ENCODE measurements at regions not wholly inside any gene's neighbourhood (a gene's known extent, or its start where the extent isn't known, plus 50 kb on each side); places are given as distances from the start of the nearest gene placed in this dataset.

DNA sequence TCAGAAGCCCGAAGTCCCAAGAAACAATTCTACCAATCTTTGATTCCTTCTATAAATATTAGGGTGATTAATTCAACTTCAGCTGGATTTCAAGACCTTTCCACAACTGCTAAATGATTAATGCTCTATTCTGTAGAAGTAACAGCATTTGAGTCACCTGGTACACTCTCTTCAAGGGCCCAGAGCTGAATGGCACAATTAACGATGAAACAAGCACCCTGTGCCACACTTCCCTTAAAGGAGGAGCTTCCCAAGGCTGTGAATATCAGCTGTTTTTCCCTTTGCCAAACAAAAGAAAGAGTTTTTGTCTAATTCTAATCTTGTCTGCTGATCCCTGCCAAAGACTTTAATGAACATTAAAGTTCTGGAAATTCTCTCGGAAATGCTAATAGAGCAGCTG, 56.0 kb downstream of the BOD1L2 start:
- no peak for DNase-seq (ENCODE audit: low spot score)

DNA sequence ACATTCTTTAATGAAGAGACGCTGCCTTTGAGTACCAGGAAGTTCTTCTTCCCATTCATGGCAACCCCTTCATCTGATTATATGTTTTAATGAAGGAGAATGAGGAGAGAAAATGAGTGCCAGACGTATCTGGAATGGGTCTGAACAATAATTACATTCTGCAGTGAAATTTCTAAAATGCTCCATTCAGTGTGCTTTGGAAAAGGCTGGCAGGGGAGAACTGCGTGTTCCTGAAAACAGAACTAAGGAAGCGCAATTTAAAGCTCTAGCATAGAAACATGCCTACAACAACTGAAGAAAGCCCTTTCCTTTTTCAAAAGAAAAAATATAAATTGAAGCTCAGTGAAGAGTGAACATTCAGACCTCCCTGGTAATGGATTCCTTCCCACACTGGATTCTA, 58.8 kb downstream of the BOD1L2 start:
- DNase-seq (ENCODE audit: low spot score) = no peak

DNA sequence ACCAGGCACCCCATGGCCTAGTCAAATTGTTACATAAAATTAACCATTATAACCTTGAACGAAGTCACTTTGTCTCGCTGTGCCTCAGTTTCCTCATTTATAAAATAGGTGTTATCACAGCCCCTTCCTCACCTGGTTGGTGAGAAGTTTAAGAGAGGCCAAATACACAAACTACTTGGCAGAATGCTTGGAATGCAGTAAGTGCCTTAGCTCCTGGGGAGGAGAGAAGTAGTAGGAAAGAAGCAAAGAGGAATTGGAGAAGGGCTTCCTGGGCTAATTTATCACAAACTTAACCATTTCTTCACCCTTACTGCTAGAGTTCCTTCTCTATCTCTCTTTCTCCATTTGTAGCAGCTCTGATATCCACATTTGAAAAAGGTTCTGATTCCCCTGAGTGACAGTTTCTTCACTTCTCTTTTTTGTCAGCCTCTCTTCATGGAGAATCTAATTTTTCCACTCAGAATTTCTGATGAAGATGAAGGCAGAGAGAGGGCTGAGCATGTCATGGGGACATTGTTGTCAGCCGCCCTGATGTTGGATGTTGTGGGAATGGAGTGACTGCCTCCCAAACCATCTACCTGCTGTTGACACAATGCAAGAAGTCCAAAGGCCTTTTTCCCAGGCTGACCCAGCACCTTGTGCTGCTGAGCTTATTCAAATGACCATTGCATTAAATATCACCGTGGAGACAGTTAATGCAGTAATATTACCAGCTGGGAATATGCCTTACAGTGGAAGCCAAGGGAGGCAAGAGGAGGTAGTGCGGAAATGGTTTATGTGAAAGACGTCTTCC, 60.4 kb downstream of the BOD1L2 start:
- no peak for DNase-seq (ENCODE audit: low spot score)

DNA sequence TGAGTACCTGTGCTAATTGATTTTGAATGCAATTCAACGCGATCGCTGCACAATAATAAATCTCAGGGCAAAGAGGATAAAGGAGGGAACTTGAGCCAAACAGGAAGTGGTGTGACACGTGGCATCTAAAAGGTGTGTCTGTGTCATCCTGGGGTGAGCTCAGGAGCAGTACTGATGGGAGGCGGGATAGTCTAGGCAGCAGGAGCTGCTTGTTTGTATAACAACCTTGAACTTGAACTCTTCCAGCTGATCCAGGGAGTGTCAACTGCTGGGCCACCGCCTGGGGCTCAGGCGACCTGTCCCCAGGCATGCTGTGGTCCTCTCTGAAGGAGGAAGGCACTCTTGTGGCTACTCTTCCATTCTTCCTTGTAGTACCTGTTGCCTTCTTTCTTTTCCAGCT, 61.2 kb downstream of the BOD1L2 start:
- no peak for DNase-seq (ENCODE audit: low spot score)

DNA sequence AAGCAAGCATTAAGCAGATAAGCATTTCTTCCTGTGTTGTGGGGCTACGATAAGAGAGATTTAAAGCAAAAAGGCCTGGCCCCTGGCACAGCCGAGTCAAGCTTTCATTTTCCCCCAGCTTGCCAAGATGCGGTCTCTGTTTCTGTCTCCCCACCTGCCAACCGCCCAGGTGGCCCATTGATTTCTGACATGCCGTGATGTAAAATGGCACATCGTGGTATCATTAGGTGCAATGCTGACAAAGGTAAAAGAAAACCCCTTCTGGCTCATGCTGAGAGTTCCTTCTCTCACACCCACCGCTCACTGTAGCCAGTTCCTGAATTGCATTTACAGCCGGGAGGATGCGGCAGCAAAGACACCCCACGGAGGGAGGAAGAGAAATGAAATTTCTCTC, 62.8 kb downstream of the BOD1L2 start:
- DNase-seq (ENCODE audit: low spot score) = no peak

DNA sequence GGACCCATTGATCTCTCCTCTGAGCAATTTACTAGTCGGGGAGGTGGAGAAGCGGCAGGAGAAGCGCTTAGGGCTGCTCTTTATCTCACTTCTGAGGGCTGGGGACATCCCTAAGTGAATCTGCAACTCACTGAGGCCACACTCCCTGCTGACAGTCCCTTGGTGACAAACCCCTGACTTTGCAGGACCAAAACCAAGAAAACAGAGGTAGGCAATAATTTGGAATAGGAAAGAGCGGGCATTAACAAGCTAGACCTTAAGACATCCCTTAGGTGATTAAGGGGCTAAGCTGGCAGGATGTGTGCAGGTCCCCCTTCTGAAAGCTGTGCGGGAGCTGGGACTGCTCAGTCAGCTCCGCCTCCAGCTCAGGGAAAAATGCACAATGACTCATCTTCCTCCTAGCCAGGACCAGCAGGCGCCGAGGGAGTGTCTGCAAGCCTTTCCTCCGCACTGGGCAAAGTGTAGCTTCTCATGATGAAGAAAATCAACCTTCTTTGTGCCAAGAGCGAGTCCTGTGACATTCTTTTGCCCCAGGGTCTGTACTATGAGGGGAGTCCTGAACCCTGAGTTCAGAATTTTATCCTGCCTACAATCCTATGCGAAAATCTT, 63.3 kb downstream of the BOD1L2 start:
- peak; percentile 94 for DNase-seq (ENCODE audit: low spot score)

DNA sequence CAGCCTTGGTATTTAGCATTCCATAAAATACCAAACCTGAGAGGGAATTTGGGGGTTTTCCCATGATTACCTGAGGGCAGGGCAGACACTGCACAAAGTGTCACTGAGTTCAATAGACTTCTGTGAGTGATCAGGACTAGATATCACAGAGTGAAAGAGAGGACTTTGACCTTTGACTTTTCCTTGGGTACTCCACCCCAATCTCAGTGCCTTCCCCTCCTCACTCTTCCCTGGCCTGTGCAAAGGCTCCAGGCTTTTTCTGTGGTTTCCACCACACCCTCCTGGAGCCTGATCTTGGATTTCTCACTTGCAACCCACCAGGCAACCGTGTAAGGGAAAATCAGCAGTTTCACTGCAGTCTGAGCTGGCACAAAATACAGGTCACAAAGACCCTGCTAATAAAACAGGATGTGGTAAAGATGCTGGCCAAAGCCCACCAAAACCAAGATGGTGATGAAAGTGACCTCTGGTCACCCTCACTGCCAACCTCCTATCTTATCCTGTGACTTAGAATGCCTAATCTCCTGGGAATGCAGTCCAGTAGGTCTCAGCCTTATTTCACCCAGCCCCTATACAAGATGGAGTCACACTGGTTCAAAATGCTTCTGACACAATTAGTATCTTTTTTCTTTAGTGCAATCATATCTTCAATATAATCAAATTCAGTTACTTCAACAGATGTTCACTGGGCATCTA, 64.0 kb downstream of the BOD1L2 start:
- no peak for DNase-seq (ENCODE audit: low spot score)

DNA sequence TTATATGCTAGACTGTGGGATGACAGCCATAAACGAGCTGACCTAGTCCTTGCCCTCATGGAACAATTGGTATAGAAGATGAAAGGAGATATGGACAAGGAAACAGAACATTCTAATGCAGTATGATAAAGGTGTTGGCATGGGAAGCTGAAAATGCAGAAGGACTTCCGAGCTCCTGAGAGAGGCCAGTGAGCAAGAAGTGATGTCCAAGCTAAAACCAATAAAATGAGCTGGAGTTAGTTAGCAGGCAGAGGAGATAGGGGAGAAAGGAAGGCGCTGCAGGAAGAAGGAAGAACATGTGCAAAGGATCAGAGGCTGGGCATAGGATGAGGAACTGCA, 64.5 kb downstream of the BOD1L2 start:
- no peak for DNase-seq (ENCODE audit: low spot score)

DNA sequence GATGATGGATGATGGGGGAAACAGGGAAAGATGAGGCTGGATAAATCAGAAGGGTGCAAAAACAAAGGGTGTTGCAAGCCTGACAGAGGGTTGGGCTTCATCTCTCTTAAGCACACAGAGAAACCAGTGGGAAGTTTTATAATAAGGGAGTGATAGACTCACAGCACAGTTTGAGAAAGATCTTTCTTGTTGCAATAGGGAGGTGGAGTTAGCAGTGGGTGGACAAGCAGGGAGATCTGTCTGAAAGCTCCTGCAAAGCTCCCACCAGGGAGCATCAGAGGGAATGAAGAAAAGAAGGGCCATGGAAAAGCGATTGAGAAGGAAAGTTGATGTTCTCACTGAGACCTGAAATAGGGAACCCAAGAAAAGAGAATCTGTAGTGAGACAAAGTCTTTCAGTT, 64.9 kb downstream of the BOD1L2 start:
- DNase-seq (ENCODE audit: low spot score) = no peak

DNA sequence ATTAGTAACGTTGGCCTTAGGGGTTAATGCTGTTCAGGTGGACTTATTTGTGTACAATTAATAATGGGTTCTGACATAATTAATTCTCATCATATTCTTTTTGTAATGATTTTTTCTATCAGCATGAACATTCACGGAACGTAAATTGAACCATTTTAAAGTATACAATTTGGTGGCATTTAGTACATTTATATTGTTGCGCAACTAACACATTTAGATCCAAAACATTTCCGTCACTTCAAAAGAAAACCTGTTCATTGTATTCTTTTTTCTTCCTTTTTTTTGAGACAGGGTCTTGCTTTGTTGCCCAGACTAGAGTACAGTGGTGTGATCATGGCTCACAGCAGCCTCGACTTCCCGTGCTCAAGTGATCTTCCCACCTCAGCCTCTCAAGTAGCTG, 65.8 kb downstream of the BOD1L2 start:
- DNase-seq (ENCODE audit: low spot score) = no peak

DNA sequence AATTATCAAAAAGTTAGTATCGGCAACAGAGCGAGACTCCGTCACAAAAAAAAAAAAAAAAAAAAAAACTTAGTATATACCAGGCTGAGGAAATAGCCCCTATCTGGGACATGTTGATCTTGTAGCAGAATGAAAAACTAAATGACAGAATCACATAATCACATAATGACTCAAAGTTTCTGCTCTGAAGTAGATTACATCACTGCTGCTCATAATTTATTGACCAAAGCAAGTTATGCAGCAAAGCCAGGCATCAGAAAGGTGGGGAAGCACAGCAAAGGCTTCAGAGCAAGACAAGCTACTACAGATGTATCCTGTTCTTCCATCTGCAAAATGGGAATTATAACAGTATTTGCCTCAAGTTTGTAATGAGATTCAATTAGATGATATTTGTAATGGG, 68.1 kb downstream of the BOD1L2 start:
- DNase-seq (ENCODE audit: low spot score) = no peak

DNA sequence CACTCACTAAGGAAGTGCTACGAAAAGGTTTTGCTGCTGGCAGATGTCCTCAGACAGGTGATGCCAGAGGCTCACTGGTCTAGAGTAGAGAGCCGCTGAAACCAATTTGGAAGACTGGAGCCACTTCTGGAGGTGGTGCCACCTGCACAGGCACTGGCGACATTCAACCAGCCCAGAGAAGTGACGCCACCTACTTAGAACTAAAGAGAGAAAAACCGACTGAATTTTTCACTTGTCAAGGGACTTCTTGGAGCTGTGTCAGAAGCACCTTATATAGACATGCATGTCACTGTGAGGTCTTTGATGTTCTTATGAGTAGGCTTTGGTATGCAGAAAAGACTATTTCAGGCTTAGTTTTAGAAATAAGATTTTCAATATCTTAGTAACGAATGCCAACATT, 71.4 kb downstream of the BOD1L2 start:
- no peak for DNase-seq (ENCODE audit: low spot score)

DNA sequence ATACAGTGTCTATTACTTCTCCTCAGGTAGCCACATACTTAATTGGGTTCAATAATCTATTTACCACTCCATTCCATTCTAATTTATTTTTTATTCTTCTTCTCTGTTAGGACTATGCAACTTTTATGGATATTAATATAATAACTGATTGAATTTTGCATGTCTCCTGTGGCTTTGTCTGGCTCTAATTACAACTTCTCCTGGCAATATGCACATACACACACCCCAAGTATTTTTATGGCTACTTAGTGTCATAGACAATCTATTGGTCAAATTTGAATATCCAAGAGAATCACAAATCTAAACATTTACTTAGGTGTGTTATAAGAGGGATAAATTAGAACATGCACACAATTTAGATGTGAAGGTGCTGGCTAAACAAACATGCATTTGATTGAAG, 73.1 kb downstream of the BOD1L2 start:
- no peak for DNase-seq (ENCODE audit: low spot score)

DNA sequence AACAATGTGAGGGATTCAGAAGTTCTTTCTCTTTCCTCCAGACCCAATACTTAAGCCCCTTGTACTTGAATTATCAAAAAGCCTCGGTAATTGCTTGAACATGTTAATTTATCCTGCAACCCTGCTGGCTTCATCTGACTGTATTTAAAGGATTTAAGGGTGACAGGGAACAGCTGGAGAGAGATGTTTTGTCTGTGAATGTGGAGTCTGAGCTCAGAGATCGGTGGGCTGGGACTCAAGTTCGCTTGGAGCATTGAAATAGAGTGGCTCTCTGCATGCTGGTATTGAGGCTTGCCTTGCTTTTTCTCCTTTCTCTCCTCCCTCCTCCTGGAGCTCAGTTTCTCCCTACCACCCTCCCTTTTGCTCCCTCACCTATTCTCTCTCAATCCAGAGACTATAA, 73.6 kb downstream of the BOD1L2 start:
- DNase-seq (ENCODE audit: low spot score) = no peak

DNA sequence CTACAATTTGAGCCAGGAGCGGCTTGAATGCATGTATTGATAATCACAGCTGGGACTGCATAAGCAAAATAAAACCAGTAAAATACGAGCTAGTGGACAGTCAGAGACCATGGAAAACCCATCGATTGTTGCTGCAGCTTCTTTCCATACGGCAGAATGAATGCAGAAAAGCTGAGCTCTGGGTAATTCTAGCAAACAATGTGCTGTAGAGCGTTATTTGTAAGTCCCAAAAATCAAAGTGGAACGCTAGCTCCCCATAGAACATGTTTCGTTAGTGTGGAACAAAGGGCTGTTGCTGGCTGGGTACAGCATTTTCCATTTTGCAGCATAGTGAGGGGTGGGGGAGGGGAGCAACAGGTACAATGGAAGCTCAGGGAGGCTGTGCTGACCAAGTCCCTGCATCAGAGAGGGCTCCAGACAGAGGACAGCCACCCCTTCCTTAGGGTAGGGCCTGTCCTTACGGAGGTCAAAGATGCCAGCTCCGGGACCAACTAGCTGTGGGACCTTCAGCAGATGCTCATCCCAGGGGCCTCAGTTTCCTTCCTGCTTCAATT, 74.1 kb downstream of the BOD1L2 start:
- DNase-seq (ENCODE audit: low spot score) = no peak

DNA sequence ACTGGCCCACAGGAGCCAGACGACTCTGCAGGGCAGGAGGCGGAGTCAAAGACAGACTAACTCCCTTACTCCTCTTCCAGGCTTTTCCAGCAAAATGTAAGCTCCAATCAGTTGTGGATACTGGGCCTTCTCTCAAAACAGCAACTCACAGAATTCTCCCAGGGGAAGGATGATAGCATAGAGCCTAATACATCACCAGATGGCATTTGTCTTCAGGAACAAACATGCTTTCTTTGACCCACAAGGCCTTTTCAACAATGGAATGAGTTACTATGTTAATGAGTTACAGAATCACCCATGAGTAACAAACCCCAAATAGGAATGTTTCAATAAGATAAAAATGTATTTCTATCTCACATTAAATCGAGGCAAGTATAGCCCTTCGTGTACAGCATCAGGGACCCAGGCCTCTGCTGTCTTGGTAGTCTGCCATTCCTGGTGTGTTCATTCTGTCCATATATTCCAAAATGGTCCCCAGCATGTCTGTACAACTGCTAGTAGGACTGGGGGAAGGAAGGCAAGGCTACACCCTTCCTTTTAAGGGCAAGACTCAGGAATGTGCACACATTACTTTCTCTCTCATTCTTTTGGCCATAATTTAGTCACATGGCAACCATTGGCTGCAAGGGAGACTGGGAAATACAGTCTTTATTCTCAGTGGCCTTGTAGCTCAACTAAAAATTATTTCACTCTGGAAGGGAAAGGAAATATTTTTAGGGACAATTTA, 76.4 kb downstream of the BOD1L2 start:
- DNase-seq (ENCODE audit: low spot score) = no peak

DNA sequence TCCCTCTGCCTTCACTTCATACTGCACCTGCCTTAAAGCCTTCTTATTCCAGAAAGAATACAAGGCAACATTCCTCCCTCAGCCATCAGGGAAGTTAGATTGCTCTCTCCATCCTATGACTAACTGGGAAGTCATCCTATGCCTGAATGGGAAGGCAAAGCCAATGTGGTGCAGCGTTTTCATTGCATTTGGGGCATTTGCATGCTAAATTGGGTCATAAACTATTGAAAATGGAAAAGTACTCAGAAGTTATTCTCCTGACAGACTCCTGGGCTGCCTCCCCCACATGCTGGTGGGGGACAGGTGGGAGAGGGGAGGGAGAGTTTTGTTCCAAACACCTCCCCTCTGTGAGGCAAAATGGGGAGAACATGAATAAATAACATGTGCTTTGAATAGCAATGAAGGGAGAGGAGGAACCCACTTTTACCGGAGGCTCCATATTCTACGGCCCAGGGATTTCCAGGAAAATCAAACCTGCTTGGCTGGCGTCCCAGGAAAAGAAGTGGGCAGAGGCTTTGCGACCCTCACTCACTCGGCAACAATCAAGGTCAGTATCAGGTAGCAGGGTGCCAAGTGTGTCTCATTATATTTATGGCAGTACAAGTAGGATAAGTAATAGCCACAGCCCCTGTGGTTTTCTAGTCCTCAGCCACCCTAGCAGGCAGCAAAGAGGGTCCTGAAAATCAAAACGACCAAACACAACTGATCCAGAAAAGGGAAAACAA, 84.1 kb downstream of the BOD1L2 start:
- no peak for DNase-seq (ENCODE audit: low spot score)

DNA sequence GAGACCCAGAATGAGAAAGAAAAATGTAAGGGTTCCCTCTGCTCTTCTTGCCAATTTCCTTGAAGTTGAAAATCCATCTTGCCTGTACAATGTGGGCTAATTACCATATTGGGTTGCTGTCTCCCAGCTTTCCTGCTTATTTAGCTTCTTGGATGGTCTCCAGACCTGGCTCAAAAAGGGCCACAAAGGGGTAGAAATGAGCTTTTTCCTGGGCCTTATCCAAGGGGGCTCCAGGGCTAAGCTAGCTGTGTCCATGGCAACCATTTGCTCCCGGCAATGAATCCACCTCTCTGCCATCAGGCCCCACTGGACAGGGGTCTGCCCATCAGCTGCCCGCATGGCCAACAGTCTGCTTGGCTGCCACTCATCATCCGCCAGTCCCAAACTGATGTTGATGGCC, 85.0 kb downstream of the BOD1L2 start:
- no peak for DNase-seq (ENCODE audit: low spot score)

DNA sequence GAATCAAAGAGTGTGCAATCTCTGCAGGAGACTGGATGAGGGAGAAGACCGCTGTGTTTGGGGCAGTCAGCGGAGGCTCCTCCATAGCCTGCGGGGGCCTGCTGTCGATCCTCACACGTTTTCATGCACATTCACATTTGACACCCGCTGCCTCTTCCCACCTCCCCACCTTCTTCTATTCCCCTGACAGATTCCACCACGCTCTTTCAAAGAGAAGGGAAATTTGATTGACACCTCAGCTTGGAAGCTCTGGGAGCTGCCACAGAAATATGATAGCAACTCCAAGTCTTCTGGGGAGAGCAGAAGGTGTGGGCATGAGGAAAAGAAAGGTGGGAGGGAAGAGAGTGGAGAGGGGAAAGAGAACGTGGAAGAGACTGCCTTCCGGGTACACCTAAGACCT, 87.5 kb downstream of the BOD1L2 start:
- no peak for DNase-seq (ENCODE audit: low spot score)

DNA sequence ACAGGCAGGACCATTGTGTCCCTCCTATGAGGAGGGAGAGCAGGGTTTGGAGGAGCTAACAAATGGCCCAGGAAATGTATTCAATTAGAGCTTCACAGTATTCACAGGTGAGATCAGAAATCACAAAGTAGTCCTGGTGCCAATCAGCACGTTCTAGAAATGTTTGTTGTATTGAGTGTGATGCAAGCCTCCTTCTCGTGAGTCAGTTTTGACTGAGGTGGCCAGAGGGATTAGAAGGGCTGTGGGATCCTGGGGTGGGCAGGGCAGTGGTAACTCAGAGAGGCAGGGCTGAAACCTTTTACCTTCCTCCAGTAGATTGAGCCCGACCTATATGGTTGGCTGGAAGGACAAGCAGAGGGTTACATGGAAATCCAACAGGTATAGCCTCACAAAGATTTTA, 95.0 kb downstream of the BOD1L2 start:
- DNase-seq (ENCODE audit: low spot score) = no peak

DNA sequence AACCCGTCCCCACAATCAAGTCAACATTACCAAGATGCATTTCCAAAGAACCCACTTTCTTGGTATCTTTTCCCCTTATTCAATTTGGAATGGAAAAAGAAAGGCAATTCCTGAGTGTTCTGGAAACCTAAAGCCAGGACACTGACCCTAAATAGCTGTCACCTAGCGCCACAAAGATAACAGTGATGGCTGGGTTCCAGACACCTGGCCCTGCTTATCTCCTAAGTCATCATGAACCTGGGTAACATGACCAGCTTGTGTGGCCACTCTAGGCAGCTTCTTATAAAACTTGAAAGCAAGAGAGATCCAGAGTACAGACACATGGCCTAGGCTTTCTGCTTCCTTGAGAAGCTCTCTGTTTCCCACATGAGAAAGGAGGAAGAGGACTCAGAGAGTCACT, 95.4 kb downstream of the BOD1L2 start:
- DNase-seq (ENCODE audit: low spot score) = no peak

DNA sequence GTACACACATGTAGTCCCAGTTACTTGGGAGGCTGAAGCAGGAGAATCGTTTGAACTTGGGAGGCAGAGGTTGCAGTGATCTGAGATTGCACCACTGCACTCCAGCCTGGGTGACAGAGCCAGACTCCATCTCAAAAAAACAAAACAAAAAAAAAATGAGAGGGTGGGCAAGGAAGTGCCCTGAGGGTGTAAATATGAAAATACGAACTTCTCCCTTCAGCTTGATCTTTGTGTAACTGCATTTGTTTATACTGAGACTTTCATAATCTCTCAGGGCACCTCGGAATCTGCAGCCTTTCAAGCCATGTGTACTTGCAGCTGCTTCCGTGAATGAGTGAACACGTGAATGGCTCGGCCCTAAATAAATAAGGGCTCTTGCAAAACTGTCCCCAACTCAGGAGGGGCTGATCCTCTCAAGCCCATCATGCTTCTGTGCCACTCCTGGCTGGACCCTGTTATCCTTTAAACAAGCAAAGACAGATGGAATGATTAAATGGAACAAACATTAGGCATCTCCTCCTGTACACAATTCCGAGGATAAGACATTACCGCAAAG, 96.8 kb downstream of the BOD1L2 start:
- no peak for DNase-seq (ENCODE audit: low spot score)

All from AG20443 (cell line).